AG04450 (cell line): ENCODE measurements at regions not wholly inside any gene's neighbourhood (a gene's known extent, or its start where the extent isn't known, plus 50 kb on each side); places are given as distances from the start of the nearest gene placed in this dataset.

ENCODE experiments used
- CTCF ChIA-PET: fragments of 300-600, 350-600 bp; formaldehyde crosslinking; extraction: SDS; loops from one replicate; lab custom pipeline; 2022; ENCODE audit warnings: antibody characterized with exemption, inconsistent platforms; lab: Charles Lee
- POLR2A ChIA-PET: fragments of 350-600 bp; formaldehyde crosslinking; extraction: SDS; loops from one replicate; lab custom pipeline; 2021; ENCODE audit warnings: antibody characterized with exemption, inconsistent platforms; lab: Yijun Ruan, JAX
- DNase-seq: peaks from one replicate; pipeline ENCODE4 v3.0.0-alpha.2; 2011; ENCODE audit warnings: low read depth, low spot score
- H3K27ac ChIP-seq: one replicate; pipeline ENCODE4 v1.5.1; 2012; ENCODE audit warnings: low read depth, low read length, control low read depth
- H3K27me3 ChIP-seq: one replicate; pipeline ENCODE4 v1.6.0; 2012; ENCODE audit warnings: low read length; ENCODE audit not compliant: control insufficient read depth, insufficient read depth
- H3K4me3 ChIP-seq: 2 replicates; pipeline ENCODE4 v1.5.1; 2011; ENCODE audit warnings: mild to moderate bottlenecking, low read depth, low read length, control low read depth
- H3K9me3 ChIP-seq: 2 replicates; pipeline ENCODE4 v1.5.1; 2012; ENCODE audit warnings: low read length; ENCODE audit not compliant: control insufficient read depth, insufficient read depth
- CTCF ChIP-seq: IDR thresholded peaks from 2 replicates; pipeline ENCODE4 v1.5.1; 2011; ENCODE audit warnings: low read depth, low read length, control low read depth, inconsistent platforms

DNA sequence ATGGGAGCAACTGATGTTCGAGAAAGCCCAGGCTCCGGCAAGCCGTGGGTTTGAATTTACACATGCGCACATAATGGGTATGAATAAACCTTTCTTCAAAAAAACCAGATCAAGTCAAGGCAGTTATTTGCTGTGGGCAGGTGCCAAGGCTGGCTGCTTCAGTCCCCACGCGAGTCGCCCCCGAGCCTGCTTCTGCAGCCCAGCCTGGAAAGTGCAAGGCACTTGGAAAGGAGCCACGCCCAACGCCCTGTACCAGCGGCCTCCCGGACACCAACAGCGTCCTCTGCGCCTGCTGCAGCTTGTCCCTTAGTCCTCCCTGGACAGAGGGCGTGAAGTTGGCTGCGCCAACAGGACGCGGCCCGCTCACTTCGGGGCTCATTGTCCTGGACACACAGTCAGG lies 68.9 kb downstream of the KLF15 start:
- no peaks in the 10 kb centered on the region; the same call in 1 of the 2 replicates for H3K9me3 ChIP-seq
- no peak for DNase-seq
- ChIA-PET CTCF (no interaction called here), POLR2A (no interaction called here)
- H3K27me3 ChIP-seq, result peaks cover 19% of the 10 kb centered on the region
- H3K4me3 ChIP-seq, result no peak overlapping the region
- TF ChIP-seq CTCF, result no peak
- no peak overlapping the region for H3K27ac ChIP-seq

DNA sequence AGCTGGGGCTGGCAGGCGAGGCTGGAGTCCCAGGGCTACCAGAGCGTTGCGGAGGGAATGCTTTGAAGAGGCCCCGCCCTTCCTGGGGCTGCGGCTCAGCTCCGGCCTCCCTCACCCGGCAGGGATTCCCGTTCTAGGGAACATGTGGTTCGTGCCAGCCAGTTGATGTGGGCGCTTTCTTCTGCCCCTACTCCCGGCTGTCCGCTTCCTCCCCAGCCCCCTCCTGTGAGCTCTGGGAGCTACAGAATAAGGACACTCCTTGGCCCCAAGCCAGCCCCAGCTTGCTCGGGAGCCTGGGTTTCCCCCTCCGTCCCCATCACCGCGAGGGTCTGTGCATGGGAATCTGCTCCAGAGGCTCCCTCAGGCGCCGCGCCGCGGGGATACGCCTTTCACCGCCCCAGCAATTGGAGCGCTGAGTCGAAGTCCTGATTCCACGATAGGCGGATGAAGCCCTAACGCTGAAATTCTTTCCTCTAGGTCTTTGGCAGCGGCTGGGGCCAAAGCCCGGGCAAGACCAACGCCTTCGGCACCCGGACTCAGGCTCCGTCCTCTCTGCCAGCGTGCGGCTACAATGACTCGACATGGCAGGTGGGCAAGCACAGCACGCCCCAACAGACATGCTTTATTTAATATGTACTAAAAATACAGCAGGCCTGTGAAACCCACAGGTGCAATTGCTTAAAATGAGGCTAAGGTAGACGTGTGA lies 69.5 kb downstream of the KLF15 start:
- no peak for TF ChIP-seq CTCF
- Histone ChIP-seq H3K27me3 (peaks cover 19% of the 10 kb centered on the region), H3K4me3 (peak overlapping the region; percentile 50), H3K27ac (peak overlapping the region; percentile 2), H3K9me3 (no peaks in the 10 kb centered on the region; the same call in 1 of the 2 replicates)
- POLR2A ChIA-PET, result interaction anchor here (0.6 kb wide), 1 partner anchor 184 kb away, joined by 3 read pairs; no protein-coding TSS in a partner anchor
- DNase-seq, result no peak
- CTCF ChIA-PET, result interaction anchor here (0.6 to 1.2 kb wide), 3 partner anchors 17 to 101 kb away, joined by 3 to 4 read pairs (median 3); no protein-coding TSS in a partner anchor

GRCh38 chr3:126287171-126287535 lies 70.1 kb downstream of the KLF15 start:
- ChIA-PET POLR2A (interaction anchor here (0.6 kb wide), 1 partner anchor 184 kb away, joined by 3 read pairs; no protein-coding TSS in a partner anchor), CTCF (interaction anchor here (0.6 to 1.2 kb wide), 3 partner anchors 16 to 102 kb away, joined by 3 to 7 read pairs (median 4); no protein-coding TSS in a partner anchor)
- peak overlapping the region; percentile 50 for H3K4me3 ChIP-seq
- peak overlapping the region; percentile 2 for H3K27ac ChIP-seq
- H3K27me3 ChIP-seq, result peaks cover 19% of the 10 kb centered on the region
- no peaks in the 10 kb centered on the region; the same call in 1 of the 2 replicates for H3K9me3 ChIP-seq
- no peak for DNase-seq
- TF ChIP-seq CTCF, result no peak

GRCh38 chr3:126285369-126285768 lies 71.8 kb downstream of the KLF15 start:
- H3K9me3 ChIP-seq, result no peaks in the 10 kb centered on the region; the same call in 1 of the 2 replicates
- H3K27me3 ChIP-seq, result peaks cover 7% of the 10 kb centered on the region
- no peak for TF ChIP-seq CTCF
- DNase-seq, result no peak
- H3K4me3 ChIP-seq, result no peak overlapping the region
- H3K27ac ChIP-seq, result no peak overlapping the region
- POLR2A ChIA-PET, result no interaction called here
- CTCF ChIA-PET, result interaction anchor here (1.7 to 1.8 kb wide), 2 partner anchors 18 to 39 kb away, joined by 4 to 11 read pairs; no protein-coding TSS in a partner anchor
